Panc1 (cell line): ENCODE measurements at regions not wholly inside any gene's neighbourhood (a gene's known extent, or its start where the extent isn't known, plus 50 kb on each side); places are given as distances from the start of the nearest gene placed in this dataset.
A peak's percentile ranks its signal among the peaks of the same experiment; 100 is the strongest.

Source experiments
- SIN3A ChIP-seq: IDR thresholded peaks from 2 replicates; pipeline ENCODE4 v1.6.1; 2012; ENCODE audit warnings: low read depth, mild to moderate bottlenecking, low read length, moderate library complexity, borderline replicate concordance; ENCODE audit not compliant: insufficient read depth
- TCF7L2 ChIP-seq: IDR thresholded peaks from 2 replicates; pipeline ENCODE4 v1.6.1; 2011; ENCODE audit warnings: mild to moderate bottlenecking, low read depth, low read length, inconsistent platforms
- TF ChIP-seq, protein P1 (sequence below): fragments of 450-650 bp; IDR thresholded peaks from 2 replicates; pipeline ENCODE4 v1.5.1; 2017; ENCODE audit warnings: mild to moderate bottlenecking
- TF ChIP-seq, protein P2 (sequence below), 2 experiments: IDR thresholded peaks; 2 replicates each; pipeline ENCODE4 v1.6.1; 2011 to 2012; ENCODE audit warnings: low read depth in 2 of 2, control low read depth in 1 of 2, low read length in 1 of 2, mild to moderate bottlenecking in 1 of 2, moderate library complexity in 1 of 2; ENCODE audit not compliant: insufficient read depth in 1 of 2

DNA sequence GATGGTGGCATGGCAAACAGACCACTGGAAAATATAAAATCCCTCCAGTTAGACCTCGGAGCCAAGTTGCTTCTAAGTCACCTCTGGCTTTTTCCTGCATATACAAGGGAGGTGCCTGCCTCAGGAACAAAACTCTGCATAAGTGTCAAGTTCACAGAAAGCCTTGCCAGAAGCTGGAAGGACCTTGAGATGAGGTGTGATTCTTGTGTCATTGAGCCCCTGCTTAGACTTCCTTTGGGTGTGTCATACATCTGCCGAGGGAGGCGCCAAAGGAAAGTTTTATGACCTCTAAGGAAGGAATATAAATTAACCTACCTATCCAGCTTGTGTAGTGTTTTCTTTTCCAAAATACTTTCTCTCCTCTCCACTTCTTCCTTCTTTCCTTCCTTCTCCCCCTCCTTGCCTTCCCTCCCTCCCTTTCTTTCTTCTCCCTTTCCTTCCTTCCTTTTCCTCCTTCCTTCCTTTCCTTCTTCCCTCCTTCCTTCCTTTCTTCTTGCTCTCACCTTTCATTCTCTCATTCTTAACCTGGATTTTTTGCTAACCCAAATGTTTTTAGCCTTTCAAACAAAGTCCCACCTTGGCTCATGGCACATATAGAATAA, 75.2 kb downstream of the TRIL start:
- TF ChIP-seq, protein P1, sequence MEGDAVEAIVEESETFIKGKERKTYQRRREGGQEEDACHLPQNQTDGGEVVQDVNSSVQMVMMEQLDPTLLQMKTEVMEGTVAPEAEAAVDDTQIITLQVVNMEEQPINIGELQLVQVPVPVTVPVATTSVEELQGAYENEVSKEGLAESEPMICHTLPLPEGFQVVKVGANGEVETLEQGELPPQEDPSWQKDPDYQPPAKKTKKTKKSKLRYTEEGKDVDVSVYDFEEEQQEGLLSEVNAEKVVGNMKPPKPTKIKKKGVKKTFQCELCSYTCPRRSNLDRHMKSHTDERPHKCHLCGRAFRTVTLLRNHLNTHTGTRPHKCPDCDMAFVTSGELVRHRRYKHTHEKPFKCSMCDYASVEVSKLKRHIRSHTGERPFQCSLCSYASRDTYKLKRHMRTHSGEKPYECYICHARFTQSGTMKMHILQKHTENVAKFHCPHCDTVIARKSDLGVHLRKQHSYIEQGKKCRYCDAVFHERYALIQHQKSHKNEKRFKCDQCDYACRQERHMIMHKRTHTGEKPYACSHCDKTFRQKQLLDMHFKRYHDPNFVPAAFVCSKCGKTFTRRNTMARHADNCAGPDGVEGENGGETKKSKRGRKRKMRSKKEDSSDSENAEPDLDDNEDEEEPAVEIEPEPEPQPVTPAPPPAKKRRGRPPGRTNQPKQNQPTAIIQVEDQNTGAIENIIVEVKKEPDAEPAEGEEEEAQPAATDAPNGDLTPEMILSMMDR: 0 out of 2 replicates have a peak, but pooled peaks have one; percentile 10
- TF ChIP-seq TCF7L2 (no peak), SIN3A (no peak)
- TF ChIP-seq, protein P2, sequence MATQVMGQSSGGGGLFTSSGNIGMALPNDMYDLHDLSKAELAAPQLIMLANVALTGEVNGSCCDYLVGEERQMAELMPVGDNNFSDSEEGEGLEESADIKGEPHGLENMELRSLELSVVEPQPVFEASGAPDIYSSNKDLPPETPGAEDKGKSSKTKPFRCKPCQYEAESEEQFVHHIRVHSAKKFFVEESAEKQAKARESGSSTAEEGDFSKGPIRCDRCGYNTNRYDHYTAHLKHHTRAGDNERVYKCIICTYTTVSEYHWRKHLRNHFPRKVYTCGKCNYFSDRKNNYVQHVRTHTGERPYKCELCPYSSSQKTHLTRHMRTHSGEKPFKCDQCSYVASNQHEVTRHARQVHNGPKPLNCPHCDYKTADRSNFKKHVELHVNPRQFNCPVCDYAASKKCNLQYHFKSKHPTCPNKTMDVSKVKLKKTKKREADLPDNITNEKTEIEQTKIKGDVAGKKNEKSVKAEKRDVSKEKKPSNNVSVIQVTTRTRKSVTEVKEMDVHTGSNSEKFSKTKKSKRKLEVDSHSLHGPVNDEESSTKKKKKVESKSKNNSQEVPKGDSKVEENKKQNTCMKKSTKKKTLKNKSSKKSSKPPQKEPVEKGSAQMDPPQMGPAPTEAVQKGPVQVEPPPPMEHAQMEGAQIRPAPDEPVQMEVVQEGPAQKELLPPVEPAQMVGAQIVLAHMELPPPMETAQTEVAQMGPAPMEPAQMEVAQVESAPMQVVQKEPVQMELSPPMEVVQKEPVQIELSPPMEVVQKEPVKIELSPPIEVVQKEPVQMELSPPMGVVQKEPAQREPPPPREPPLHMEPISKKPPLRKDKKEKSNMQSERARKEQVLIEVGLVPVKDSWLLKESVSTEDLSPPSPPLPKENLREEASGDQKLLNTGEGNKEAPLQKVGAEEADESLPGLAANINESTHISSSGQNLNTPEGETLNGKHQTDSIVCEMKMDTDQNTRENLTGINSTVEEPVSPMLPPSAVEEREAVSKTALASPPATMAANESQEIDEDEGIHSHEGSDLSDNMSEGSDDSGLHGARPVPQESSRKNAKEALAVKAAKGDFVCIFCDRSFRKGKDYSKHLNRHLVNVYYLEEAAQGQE (IDR thresholded peaks at IDR 0.05; ENCODE audit: insufficient read depth in 1 of 2, low read depth in 2 of 2, low read length in 1 of 2): no peak
